ENCODE measurements at regions not wholly inside any gene's neighbourhood (a gene's known extent, or its start where the extent isn't known, plus 50 kb on each side); places are given as distances from the start of the nearest gene placed in this dataset.

GRCh38 chr6:91788501-91788900 lies 1201.6 kb upstream of the MAP3K7 start:
- DNase-seq (ENCODE audit: low spot score) = no peak

- DNase-seq (ENCODE audit: low spot score) = no peak
Observed at GRCh38 chr6:91786474-91787184, 1199.8 kb upstream of the MAP3K7 start.

GRCh38 chr6:91782802-91783201 lies 1195.9 kb upstream of the MAP3K7 start:
- no peak for DNase-seq (ENCODE audit: low spot score)

GRCh38 chr6:91781946-91782345 lies 1195.1 kb upstream of the MAP3K7 start:
- DNase-seq (ENCODE audit: low spot score) = no peak

- no peak for DNase-seq (ENCODE audit: low spot score)
Observed at GRCh38 chr6:91780270-91780669, 1193.4 kb upstream of the MAP3K7 start.

- DNase-seq (ENCODE audit: low spot score) = no peak
Observed at GRCh38 chr6:91761621-91762020, 1174.7 kb upstream of the MAP3K7 start.

GRCh38 chr6:91754691-91755090 lies 1167.8 kb upstream of the MAP3K7 start:
- DNase-seq (ENCODE audit: low spot score) = no peak

GRCh38 chr6:91751526-91751925 lies 1164.7 kb upstream of the MAP3K7 start:
- no peak for DNase-seq (ENCODE audit: low spot score)

GRCh38 chr6:91744566-91744965 lies 1157.7 kb upstream of the MAP3K7 start:
- DNase-seq (ENCODE audit: low spot score) = no peak

GRCh38 chr6:91743756-91744155 lies 1156.9 kb upstream of the MAP3K7 start:
- DNase-seq (ENCODE audit: low spot score) = no peak

GRCh38 chr6:91731939-91732338 lies 1145.1 kb upstream of the MAP3K7 start:
- DNase-seq (ENCODE audit: low spot score) = no peak

- no peak for DNase-seq (ENCODE audit: low spot score)
Observed at GRCh38 chr6:91730710-91731109, 1143.8 kb upstream of the MAP3K7 start.

GRCh38 chr6:91720324-91720723 lies 1133.5 kb upstream of the MAP3K7 start:
- no peak for DNase-seq (ENCODE audit: low spot score)

GRCh38 chr6:91719414-91719813 lies 1132.5 kb upstream of the MAP3K7 start:
- DNase-seq (ENCODE audit: low spot score) = no peak

GRCh38 chr6:91718198-91718597 lies 1131.3 kb upstream of the MAP3K7 start:
- DNase-seq (ENCODE audit: low spot score) = no peak

GRCh38 chr6:91717094-91717493 lies 1130.2 kb upstream of the MAP3K7 start:
- DNase-seq (ENCODE audit: low spot score) = no peak

GRCh38 chr6:91716361-91716760 lies 1129.5 kb upstream of the MAP3K7 start:
- no peak for DNase-seq (ENCODE audit: low spot score)

GRCh38 chr6:91715171-91715805 lies 1128.4 kb upstream of the MAP3K7 start:
- DNase-seq (ENCODE audit: low spot score) = no peak

GRCh38 chr6:91713911-91714310 lies 1127.0 kb upstream of the MAP3K7 start:
- no peak for DNase-seq (ENCODE audit: low spot score)

- DNase-seq (ENCODE audit: low spot score) = no peak
Observed at GRCh38 chr6:91711518-91711917, 1124.6 kb upstream of the MAP3K7 start.

GRCh38 chr6:91710342-91710741 lies 1123.5 kb upstream of the MAP3K7 start:
- DNase-seq (ENCODE audit: low spot score) = no peak

GRCh38 chr6:91708534-91708933 lies 1121.7 kb upstream of the MAP3K7 start:
- DNase-seq (ENCODE audit: low spot score) = no peak

- no peak for DNase-seq (ENCODE audit: low spot score)
Observed at GRCh38 chr6:91705646-91706045, 1118.8 kb upstream of the MAP3K7 start.

- DNase-seq (ENCODE audit: low spot score) = no peak
Observed at GRCh38 chr6:91704531-91704930, 1117.7 kb upstream of the MAP3K7 start.

Data from CD4-positive, alpha-beta T cell treated with Interleukin-2 at 100 ng/mL for 4 hours (primary cell).